ENCODE measurements at regions not wholly inside any gene's neighbourhood (a gene's known extent, or its start where the extent isn't known, plus 50 kb on each side); places are given as distances from the start of the nearest gene placed in this dataset.
"Not testable (repeated sequence)": the region's sequence is repeated elsewhere in the genome, so short reads cannot be mapped to it uniquely, and the experiment has no call there.

GRCh38 chr5:106454651-106455415, 1215.9 kb downstream of the EFNA5 start:
- Histone ChIP-seq H3K4me3 (ENCODE audit: control insufficient read depth in 1 of 2, extremely low read depth in 1 of 2, low read length in 1 of 2) (no peak overlapping the region), H3K36me3 (ENCODE audit: control insufficient read depth in 2 of 2, extremely low read depth in 1 of 2, insufficient read depth in 1 of 2, low read length in 1 of 2) (no peaks in the 10 kb centered on the region), H3K27ac (ENCODE audit: low read length) (no peak overlapping the region), H3K4me1 (ENCODE audit: control insufficient read depth in 1 of 2, extremely low read depth in 1 of 2, insufficient read depth in 2 of 2, low read length in 2 of 2) (no peaks in the 10 kb centered on the region), H3K27me3 (replicated peaks in 1 of 2; ENCODE audit: control insufficient read depth in 2 of 2, extremely low read depth in 1 of 2, insufficient read depth in 2 of 2, low read length in 1 of 2) (no peaks in the 10 kb centered on the region), H3K9me3 (no peaks in the 10 kb centered on the region)
- ATAC-seq (replicated peaks in 1 of 4): no peak
- DNase-seq: no peak
- Mint-ChIP-seq H3K36me3 (no peaks in the 10 kb centered on the region), H3K4me3 (no peak overlapping the region), H3K27me3 (no peaks in the 10 kb centered on the region), H3K4me1 (no peaks in the 10 kb centered on the region), H3K9me3 (peaks cover 0 to 3% (median 0%) of the 10 kb centered on the region in 3 donors), H3K27ac (no peak overlapping the region)
- CTCF ChIA-PET: no interaction called here
- POLR2A ChIA-PET: no interaction called here
- WGBS (ENCODE audit: insufficient coverage): 78% methylated on average over 1 of the region's 3 CpGs

- ATAC-seq (replicated peaks in 1 of 4) (no peak), DNase-seq (no peak)
- Histone ChIP-seq H3K27me3 (replicated peaks in 1 of 2; ENCODE audit: control insufficient read depth in 2 of 2, extremely low read depth in 1 of 2, insufficient read depth in 2 of 2, low read length in 1 of 2) (no peaks in the 10 kb centered on the region), H3K36me3 (ENCODE audit: control insufficient read depth in 2 of 2, extremely low read depth in 1 of 2, insufficient read depth in 1 of 2, low read length in 1 of 2) (no peaks in the 10 kb centered on the region), H3K4me1 (ENCODE audit: control insufficient read depth in 1 of 2, extremely low read depth in 1 of 2, insufficient read depth in 2 of 2, low read length in 2 of 2) (no peaks in the 10 kb centered on the region), H3K27ac (ENCODE audit: low read length) (no peak overlapping the region), H3K4me3 (ENCODE audit: control insufficient read depth in 1 of 2, extremely low read depth in 1 of 2, low read length in 1 of 2) (no peak overlapping the region), H3K9me3 (no peaks in the 10 kb centered on the region)
- Mint-ChIP-seq H3K4me3 (no peak overlapping the region), H3K27ac (no peak overlapping the region), H3K9me3 (peaks cover 0 to 3% (median 0%) of the 10 kb centered on the region in 3 donors), H3K36me3 (no peaks in the 10 kb centered on the region), H3K27me3 (no peaks in the 10 kb centered on the region), H3K4me1 (no peaks in the 10 kb centered on the region)
- 67% methylated on average over 1 of the region's 1 CpG for WGBS (ENCODE audit: insufficient coverage)
- ChIA-PET CTCF (no interaction called here), POLR2A (no interaction called here)
Observed at GRCh38 chr5:106454050-106454449, 1216.7 kb downstream of the EFNA5 start.

GRCh38 chr5:106451998-106452397, 1218.7 kb downstream of the EFNA5 start:
- CTCF ChIA-PET: no interaction called here
- Histone ChIP-seq H3K9me3 (no peaks in the 10 kb centered on the region), H3K36me3 (ENCODE audit: control insufficient read depth in 2 of 2, extremely low read depth in 1 of 2, insufficient read depth in 1 of 2, low read length in 1 of 2) (no peaks in the 10 kb centered on the region), H3K4me1 (ENCODE audit: control insufficient read depth in 1 of 2, extremely low read depth in 1 of 2, insufficient read depth in 2 of 2, low read length in 2 of 2) (no peaks in the 10 kb centered on the region), H3K4me3 (ENCODE audit: control insufficient read depth in 1 of 2, extremely low read depth in 1 of 2, low read length in 1 of 2) (no peak overlapping the region), H3K27ac (ENCODE audit: low read length) (no peak overlapping the region), H3K27me3 (replicated peaks in 1 of 2; ENCODE audit: control insufficient read depth in 2 of 2, extremely low read depth in 1 of 2, insufficient read depth in 2 of 2, low read length in 1 of 2) (no peaks in the 10 kb centered on the region)
- peaks cover 0 to 7% (median 0%) of the 10 kb centered on the region in 3 donors for H3K9me3 Mint-ChIP-seq
- H3K36me3 Mint-ChIP-seq: no peaks in the 10 kb centered on the region
- ATAC-seq (replicated peaks in 1 of 4): no peak
- WGBS (ENCODE audit: insufficient coverage): 80% methylated on average over 2 of the region's 5 CpGs
- peaks cover 0 to 5% (median 0%) of the 10 kb centered on the region in 3 donors for H3K4me1 Mint-ChIP-seq
- H3K27me3 Mint-ChIP-seq: no peaks in the 10 kb centered on the region
- no peak overlapping the region for H3K4me3 Mint-ChIP-seq
- no peak for DNase-seq
- no peak overlapping the region for H3K27ac Mint-ChIP-seq
- POLR2A ChIA-PET: no interaction called here

- H3K36me3 ChIP-seq (ENCODE audit: control insufficient read depth in 2 of 2, extremely low read depth in 1 of 2, insufficient read depth in 1 of 2, low read length in 1 of 2): no peaks in the 10 kb centered on the region
- H3K27ac ChIP-seq (ENCODE audit: low read length): no peak overlapping the region
- no peaks in the 10 kb centered on the region for H3K4me1 ChIP-seq (ENCODE audit: control insufficient read depth in 1 of 2, extremely low read depth in 1 of 2, insufficient read depth in 2 of 2, low read length in 2 of 2)
- Mint-ChIP-seq H3K27ac (no peak overlapping the region), H3K9me3 (peaks cover 0 to 9% (median 3%) of the 10 kb centered on the region in 3 donors), H3K4me3 (no peak overlapping the region), H3K36me3 (no peaks in the 10 kb centered on the region), H3K4me1 (peaks cover 0 to 5% (median 0%) of the 10 kb centered on the region in 3 donors), H3K27me3 (no peaks in the 10 kb centered on the region)
- no peaks in the 10 kb centered on the region for H3K27me3 ChIP-seq (replicated peaks in 1 of 2; ENCODE audit: control insufficient read depth in 2 of 2, extremely low read depth in 1 of 2, insufficient read depth in 2 of 2, low read length in 1 of 2)
- no peak for DNase-seq
- ChIA-PET CTCF (no interaction called here), POLR2A (no interaction called here)
- 100% methylated on average over 1 of the region's 2 CpGs for WGBS (ENCODE audit: insufficient coverage)
- no peak overlapping the region for H3K4me3 ChIP-seq (ENCODE audit: control insufficient read depth in 1 of 2, extremely low read depth in 1 of 2, low read length in 1 of 2)
- H3K9me3 ChIP-seq: no peaks in the 10 kb centered on the region
- no peak for ATAC-seq (replicated peaks in 1 of 4)
Observed at GRCh38 chr5:106443746-106444145, 1227.0 kb downstream of the EFNA5 start.

GRCh38 chr5:106435185-106435584, 1235.6 kb downstream of the EFNA5 start:
- Histone ChIP-seq H3K36me3 (ENCODE audit: control insufficient read depth in 2 of 2, extremely low read depth in 1 of 2, insufficient read depth in 1 of 2, low read length in 1 of 2) (no peaks in the 10 kb centered on the region), H3K4me1 (ENCODE audit: control insufficient read depth in 1 of 2, extremely low read depth in 1 of 2, insufficient read depth in 2 of 2, low read length in 2 of 2) (no peaks in the 10 kb centered on the region), H3K4me3 (ENCODE audit: control insufficient read depth in 1 of 2, extremely low read depth in 1 of 2, low read length in 1 of 2) (no peak overlapping the region), H3K9me3 (no peaks in the 10 kb centered on the region), H3K27ac (ENCODE audit: low read length) (no peak overlapping the region), H3K27me3 (replicated peaks in 1 of 2; ENCODE audit: control insufficient read depth in 2 of 2, extremely low read depth in 1 of 2, insufficient read depth in 2 of 2, low read length in 1 of 2) (no peaks in the 10 kb centered on the region)
- no peak for DNase-seq
- no peak for ATAC-seq (replicated peaks in 1 of 4)
- Mint-ChIP-seq H3K4me1 (no peaks in the 10 kb centered on the region), H3K36me3 (no peaks in the 10 kb centered on the region), H3K9me3 (peaks cover 3 to 14% (median 6%) of the 10 kb centered on the region in 3 donors), H3K27me3 (no peaks in the 10 kb centered on the region), H3K4me3 (no peak overlapping the region), H3K27ac (no peak overlapping the region)
- ChIA-PET CTCF (no interaction called here), POLR2A (no interaction called here)

GRCh38 chr5:106430733-106431132, 1240.0 kb downstream of the EFNA5 start:
- H3K9me3 Mint-ChIP-seq: peaks cover 0 to 18% (median 6%) of the 10 kb centered on the region in 3 donors
- not testable (repeated sequence) for ATAC-seq (replicated peaks in 1 of 4)

More at GRCh38 chr5:106430733-106431132, 1240.0 kb downstream of the EFNA5 start:
- H3K36me3 ChIP-seq (ENCODE audit: control insufficient read depth in 2 of 2, extremely low read depth in 1 of 2, insufficient read depth in 1 of 2, low read length in 1 of 2); H3K27ac ChIP-seq (ENCODE audit: low read length); H3K27ac Mint-ChIP-seq; H3K27me3 Mint-ChIP-seq; POLR2A ChIA-PET; H3K9me3 ChIP-seq; H3K4me3 ChIP-seq (ENCODE audit: control insufficient read depth in 1 of 2, extremely low read depth in 1 of 2, low read length in 1 of 2); H3K36me3 Mint-ChIP-seq; H3K4me3 Mint-ChIP-seq; CTCF ChIA-PET; H3K27me3 ChIP-seq (replicated peaks in 1 of 2; ENCODE audit: control insufficient read depth in 2 of 2, extremely low read depth in 1 of 2, insufficient read depth in 2 of 2, low read length in 1 of 2); H3K4me1 Mint-ChIP-seq; H3K4me1 ChIP-seq (ENCODE audit: control insufficient read depth in 1 of 2, extremely low read depth in 1 of 2, insufficient read depth in 2 of 2, low read length in 2 of 2); DNase-seq: not testable (repeated sequence)
- 92% methylated on average over 9 of the region's 11 CpGs for WGBS (ENCODE audit: insufficient coverage)

All from T-cell (primary cell).